AML-193 (cell line): ENCODE measurements at regions not wholly inside any gene's neighbourhood (a gene's known extent, or its start where the extent isn't known, plus 50 kb on each side); places are given as distances from the start of the nearest gene placed in this dataset.
"Not testable (repeated sequence)": the region's sequence is repeated elsewhere in the genome, so short reads cannot be mapped to it uniquely, and the experiment has no call there.

Experiments used
- DNase-seq, 2 experiments: peaks; one replicate each; lab custom pipeline; 2025; lab: John Stamatoyannopoulos, UW

DNA sequence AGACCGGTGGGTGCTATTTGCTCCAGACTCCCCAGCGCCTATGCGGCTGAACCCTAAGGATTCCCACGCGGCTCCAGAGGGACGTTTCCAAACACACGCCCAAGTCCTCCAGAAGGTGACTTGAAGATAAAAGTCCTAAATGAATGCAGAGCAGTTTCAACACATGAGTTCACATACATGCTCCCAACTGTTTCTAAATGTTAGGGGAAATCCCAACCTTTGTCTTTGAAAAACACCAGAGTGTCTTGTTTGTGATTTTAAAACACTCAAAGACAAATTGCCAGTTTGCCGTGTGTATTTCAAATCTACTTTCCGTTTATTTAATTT is 252.9 kb upstream of the SFSWAP start:
- DNase-seq, result no peak

DNA sequence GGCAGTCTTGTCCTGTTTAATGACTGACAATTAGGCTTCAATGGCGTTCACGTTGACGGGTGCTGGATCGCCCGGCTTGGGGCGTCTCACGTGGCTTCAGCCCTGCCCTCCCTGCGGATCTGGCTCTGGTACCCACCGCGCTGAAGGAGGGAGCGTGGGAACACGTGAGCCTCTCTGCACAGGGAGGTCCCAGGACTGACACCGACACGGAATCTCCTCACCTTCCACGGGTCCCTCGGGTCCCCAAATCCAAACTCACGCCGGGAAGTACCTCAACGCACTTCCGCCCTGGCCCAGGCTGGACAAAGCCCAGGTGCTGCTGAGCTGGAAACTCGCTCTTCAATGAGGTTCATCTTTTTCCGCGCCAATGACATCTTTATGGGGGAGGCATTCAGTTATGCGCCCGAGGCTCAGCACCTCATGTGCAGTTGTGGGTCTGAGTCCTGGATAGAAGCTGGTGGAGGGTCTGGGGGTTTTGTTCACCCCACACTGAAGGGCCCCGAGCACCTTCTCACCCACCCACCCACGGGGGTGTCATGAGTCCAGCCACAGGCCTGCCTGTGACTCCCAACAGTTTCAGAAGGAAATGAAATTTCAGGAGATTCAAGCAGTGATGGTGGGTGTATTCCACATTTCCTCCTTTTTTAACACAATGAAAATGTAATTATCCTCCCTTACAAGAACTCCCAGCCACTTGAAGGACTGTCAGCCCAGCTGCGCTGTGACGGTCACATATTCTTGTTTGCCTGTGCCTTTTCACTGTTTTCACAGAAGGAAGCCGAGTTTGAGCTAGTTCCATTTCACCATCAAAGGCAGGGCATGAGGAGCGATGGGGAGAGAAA is 251.7 kb upstream of the SFSWAP start:
- DNase-seq, result no peak

GRCh38 chr12:131459773-131460365 is 251.0 kb upstream of the SFSWAP start:
- DNase-seq, result no peak

DNA sequence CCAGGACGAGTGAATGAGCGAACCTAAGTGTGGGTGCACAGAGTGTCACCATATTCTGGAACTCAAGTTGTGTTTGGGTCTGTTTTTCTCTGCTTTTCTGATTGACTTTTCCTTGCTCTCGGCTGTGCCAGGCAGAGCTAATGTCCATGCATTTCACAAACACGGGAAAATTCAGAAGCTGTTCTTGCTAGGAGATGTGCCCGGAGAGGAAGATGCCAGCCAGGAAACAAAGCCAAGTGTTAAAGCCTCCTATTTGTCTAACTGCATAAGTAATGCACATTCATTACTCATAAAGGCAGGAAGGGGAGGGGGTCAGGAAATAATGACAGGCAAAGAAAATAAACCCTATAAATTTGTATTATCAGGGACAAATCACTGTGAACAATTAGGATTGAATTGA is 250.4 kb upstream of the SFSWAP start:
- no peak for DNase-seq

DNA sequence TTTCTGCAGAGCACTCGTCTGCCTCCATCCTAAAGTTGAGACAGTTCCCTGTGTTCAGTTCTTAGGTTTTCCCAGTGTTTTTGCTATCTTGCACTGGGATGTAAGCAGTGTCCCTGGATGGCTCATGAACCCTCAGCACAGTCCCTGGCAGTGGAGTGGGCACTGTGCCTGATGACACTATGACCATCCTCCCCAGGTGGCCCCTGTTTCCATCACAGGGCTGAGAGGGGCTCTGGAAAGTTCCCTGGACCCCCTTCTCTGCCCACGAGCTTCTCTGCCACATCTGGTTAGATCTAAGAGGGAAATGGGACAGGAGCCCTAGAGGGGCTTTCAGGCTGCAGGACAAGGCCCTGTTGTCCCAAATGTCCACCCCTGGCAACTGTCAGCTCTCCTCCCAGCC is 249.8 kb upstream of the SFSWAP start:
- no peak for DNase-seq

- no peak for DNase-seq
These were observed 247.7 kb upstream of the SFSWAP start for GRCh38 chr12:131463174-131463573.

DNA sequence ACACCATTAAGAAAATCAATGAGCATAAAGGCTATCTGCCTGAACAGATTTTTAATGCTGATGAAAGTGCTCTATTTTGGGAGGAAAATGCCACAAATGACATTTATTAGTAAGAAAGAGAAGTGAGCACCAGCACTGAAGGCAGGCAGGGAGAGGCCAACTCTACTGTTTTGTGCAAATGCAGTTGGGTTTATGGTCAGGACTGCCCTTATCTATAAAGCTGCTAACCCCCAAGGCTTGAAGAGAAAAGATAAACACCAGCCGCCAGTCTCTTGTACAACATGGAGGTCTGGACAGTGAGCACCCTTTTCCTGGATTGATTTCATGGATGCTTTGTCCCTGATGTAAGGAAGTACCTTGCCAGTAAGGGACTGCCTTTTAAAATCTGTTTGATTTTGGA is 246.8 kb upstream of the SFSWAP start:
- no peak for DNase-seq

DNA sequence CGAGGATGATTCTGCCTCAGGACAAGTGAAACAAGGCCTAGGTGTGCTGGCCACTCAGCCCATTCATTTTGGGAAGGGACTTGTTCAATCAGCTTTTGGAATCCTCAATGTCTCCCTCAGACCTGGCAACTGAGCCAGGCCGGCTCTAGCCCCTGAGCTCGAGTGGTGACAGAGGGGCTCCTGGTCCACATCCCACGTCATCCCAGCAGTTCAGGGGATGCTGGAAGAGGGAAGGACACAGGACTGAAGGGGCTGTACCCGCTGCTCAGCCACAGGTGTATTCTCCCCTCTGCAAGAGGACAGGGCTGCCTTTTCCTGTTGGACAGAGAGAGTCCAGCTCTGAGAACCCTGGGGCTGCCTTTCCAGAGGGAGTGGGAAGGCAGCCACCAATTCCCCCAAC is 244.6 kb upstream of the SFSWAP start:
- no peak for DNase-seq

DNA sequence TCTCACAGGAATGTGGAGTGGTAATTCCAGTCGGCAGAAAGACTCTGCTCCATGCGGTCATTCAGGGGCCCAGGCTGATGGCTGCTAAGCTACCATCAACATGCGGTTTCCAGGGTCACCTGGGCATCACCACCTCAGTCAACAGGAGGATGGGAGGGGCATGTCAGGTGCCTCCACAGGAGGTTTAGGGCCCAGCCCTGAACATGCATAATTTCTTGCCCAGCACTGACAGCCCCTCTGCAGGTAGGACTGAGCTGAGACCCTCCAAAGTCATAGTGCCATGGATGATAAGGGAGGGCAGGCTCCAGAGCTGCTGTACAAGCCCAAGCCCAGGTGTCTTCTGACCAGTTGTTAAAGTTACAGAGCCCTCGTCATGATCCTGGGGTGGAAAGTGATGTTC is 244.0 kb upstream of the SFSWAP start:
- DNase-seq, result no peak

DNA sequence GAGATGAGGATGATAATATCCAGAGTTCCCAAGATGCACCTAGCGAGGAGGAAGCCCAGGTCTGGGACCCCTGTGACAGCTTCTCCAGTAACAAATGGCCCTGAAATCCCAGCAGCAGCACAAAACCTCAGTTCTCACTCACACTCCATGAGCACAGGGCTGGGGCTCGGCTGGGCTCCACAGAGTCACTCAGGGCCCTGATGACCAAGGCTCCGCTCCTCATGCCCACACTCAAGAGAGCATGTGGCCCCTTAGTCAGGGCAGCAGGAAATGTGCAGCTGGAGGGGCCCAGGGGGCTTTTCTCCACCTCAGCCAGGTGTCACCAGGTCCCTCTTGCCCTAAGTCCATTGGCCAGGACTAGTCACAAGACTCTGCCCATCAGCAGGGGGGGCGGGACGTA is 242.7 kb upstream of the SFSWAP start:
- no peak for DNase-seq

- DNase-seq, result not testable (repeated sequence)
These were observed 240.9 kb upstream of the SFSWAP start for GRCh38 chr12:131469945-131470344.

- no peak for DNase-seq
These were observed 239.5 kb upstream of the SFSWAP start for GRCh38 chr12:131471271-131471905.

DNA sequence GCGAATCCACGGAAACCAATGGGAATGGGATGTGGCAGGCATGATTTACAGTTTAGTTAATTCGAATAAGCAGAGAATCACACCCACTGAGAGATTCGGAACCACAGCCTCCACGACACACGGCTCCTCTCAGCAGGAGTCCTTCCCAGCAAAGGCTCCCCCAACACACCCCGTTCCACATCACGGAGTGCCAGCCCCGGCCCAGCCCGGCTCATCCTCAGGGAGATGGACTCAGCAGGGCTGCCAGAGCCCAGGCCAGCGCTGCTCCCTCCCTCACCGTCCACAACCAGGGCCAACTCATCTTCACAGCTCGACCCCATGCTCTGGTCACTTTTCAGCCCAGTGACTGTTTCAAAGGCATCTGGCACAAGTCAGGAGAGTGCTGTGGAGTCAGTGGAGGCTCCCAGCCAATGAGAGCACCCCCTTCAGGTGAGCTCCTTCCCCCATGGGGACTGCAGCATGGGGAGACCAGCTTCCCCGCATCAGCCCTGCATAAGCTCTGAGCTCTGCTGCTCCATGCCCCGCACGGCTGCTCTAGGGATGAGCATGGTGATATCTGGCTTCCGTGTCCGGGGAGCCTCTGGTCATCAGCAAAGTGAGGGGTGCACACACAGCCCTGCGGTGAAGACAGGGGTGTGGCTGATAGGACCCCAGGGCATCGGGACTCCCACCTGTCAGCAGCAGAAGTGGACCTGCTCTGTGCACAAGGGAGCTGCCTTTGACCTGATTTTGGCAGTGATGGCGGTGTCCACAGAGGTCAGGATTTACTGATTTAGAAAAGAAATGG is 238.8 kb upstream of the SFSWAP start:
- DNase-seq, result no peak

DNA sequence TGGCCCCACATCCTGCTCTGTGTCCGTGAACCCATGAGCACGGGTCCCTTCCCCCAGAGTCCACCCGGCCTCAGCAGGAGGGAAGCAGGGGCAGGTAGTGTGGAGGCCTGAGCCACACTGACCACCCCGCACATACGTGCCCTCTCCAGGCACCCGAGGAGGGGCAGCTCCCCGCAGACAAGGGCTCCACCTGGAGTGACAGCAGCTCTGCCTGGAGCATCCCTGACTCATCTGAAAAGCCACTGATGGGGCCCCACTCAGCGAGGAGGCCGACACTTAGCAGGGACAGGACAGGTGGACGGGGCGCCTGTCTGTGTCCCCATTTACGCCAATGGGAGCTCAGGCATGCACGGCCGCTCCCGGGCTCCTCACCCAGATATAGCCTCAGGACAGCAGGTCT is 237.6 kb upstream of the SFSWAP start:
- DNase-seq, result no peak

DNA sequence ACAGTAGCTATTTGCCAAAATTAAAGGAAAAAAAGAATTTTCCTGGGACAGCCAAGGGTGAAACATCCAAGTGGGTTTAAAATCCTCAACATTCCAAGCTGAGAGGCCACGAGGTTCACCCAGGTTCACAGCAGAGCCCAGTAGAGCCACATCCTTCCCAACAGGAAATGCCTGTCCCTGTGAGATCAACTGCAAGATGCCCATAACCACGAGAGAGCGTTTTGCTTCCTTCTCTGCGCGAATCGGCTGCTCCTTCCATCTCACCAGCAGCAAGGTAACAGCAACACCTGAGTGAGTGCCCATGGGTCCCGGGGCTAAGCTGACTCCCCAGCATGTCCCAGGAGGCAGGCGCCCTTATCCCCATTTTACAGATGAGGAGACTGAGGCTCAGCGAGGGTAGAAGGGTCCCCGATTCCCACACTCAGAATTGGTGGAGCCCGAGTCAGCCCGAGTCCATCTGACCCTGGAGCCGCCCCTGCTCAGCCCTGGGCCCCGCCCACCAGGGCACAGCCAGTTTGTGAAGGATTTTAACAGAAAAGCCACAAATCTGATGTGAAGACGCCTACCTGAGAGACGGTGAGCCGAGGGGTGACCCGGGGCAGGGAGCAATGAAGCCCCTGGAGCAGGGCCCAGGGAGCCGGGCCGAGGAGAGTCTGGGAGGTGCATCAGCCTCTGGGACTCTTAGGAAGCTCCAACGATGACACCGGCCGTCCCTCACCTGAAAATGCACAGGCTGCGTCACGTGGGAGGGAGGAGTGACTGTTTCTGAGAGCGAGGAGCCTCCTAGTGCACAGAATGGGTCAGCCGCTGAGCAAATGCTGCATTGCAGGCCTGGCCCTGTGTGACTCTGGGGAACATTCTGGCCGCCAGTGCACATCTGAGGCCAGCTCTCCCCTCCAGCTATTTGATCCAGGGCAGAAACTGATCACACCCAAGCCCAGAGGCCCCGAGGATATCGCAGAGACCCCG is 236.9 kb upstream of the SFSWAP start:
- DNase-seq, result no peak

DNA sequence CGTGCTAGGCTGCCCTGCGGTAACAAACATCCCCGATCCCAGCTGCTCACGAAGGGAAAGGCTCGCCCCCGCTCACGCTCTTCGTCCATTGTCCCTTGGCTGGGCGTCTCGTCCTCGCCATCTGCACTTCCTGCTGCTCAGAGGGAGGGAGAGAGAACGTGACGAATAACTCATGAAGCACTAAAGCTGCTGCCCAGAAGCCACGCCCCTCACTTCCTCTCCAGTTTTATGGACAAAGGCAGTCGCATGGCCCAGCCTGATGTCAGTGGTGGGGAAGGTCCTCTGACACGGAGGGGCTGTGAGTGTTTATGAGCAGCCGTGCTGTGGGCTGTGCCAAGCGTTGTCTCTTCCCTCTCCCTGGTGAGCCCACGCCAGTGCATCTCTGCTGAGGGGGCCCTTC is 235.9 kb upstream of the SFSWAP start:
- not testable (repeated sequence) for DNase-seq

GRCh38 chr12:131477613-131478012 is 233.3 kb upstream of the SFSWAP start:
- DNase-seq, result no peak

- DNase-seq, result no peak
These were observed 232.4 kb upstream of the SFSWAP start for GRCh38 chr12:131478468-131478867.

DNA sequence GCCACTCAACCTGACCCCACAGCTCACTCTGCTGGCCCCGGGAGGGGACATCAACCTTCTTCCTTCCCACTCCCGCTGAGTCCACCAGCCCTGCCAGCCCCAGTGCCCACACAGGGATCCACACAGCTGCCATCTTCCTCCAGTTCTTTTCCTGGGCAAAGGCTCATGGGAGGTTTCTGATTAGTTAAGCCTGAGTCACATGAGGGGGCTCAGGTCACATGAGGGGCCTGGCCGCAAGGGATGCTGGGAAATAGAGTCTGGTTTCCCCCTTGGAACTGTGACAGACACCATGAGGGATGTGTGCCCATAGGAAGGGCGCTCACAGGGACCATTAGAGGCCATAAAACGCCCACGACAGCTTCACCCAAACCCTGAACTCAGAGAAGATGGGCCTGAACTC is 228.7 kb upstream of the SFSWAP start:
- DNase-seq, result no peak

- DNase-seq, result no peak
These were observed 228.2 kb upstream of the SFSWAP start for GRCh38 chr12:131482686-131483085.

GRCh38 chr12:131486451-131487230 is 224.2 kb upstream of the SFSWAP start:
- DNase-seq, result no peak
